IMR-90 (cell line): ENCODE measurements at regions not wholly inside any gene's neighbourhood (a gene's known extent, or its start where the extent isn't known, plus 50 kb on each side); places are given as distances from the start of the nearest gene placed in this dataset.

Source experiments
- ATAC-seq: fragments of 200-7000 bp; cut with Tn5 transposase; 2 replicates; pipeline ENCODE4 v1.9.1; 2020; ENCODE audit warnings: low read depth, mild to moderate bottlenecking, moderate library complexity
- BruUV-seq: library from RNA; stranded (reverse); fragments of 400-500 nt; replicated peaks from 2 replicates; lab custom pipeline; 2021; lab: Mats Ljungman, UMichigan
- CTCF ChIA-PET: fragments of 300-600 bp; formaldehyde crosslinking; extraction: SDS; loops from one replicate; lab custom pipeline; 2021; ENCODE audit warnings: antibody characterized with exemption; lab: Yijun Ruan, JAX
- POLR2A ChIA-PET: fragments of 300-600 bp; sonication (Branson Sonifier 250); formaldehyde crosslinking; loops from one replicate; lab custom pipeline; 2022; ENCODE audit warnings: antibody characterized with exemption; ENCODE audit not compliant: unreplicated experiment; lab: Charles Lee
- DNase-seq: peaks from one replicate; pipeline ENCODE4 v3.0.0; 2013
- H2AFZ ChIP-seq: replicated peaks from 2 replicates; pipeline ENCODE3; 2013; ENCODE audit warnings: low read length, mild to moderate bottlenecking; ENCODE audit not compliant: poor library complexity
- H2AK5ac ChIP-seq: 2 replicates; pipeline ENCODE4 v1.6.1; 2013; ENCODE audit warnings: low read depth, low read length, inconsistent platforms
- H2AK9ac ChIP-seq: replicated peaks from 2 replicates; pipeline ENCODE3; 2013; ENCODE audit warnings: mild to moderate bottlenecking, low read depth, low read length, moderate library complexity; ENCODE audit not compliant: poor library complexity
- H2BK120ac ChIP-seq: 2 replicates; pipeline ENCODE4 v1.6.1; 2013; ENCODE audit warnings: low read depth, low read length, inconsistent platforms
- H2BK15ac ChIP-seq: 3 replicates; pipeline ENCODE4 v1.6.1; 2013; ENCODE audit warnings: low read depth, low read length, inconsistent platforms
- H2BK20ac ChIP-seq: 2 replicates; pipeline ENCODE4 v1.6.1; 2013; ENCODE audit warnings: low read depth, mild to moderate bottlenecking, inconsistent platforms, low read length, moderate library complexity
- H2BK5ac ChIP-seq: 2 replicates; pipeline ENCODE4 v1.6.1; 2013; ENCODE audit warnings: mild to moderate bottlenecking, low read depth, low read length, inconsistent platforms; ENCODE audit not compliant: poor library complexity, severe bottlenecking
- H3K14ac ChIP-seq: replicated peaks from 2 replicates; pipeline ENCODE4 v1.6.1; 2013; ENCODE audit warnings: low read depth, low read length, inconsistent platforms
- H3K18ac ChIP-seq: 2 replicates; pipeline ENCODE4 v1.6.1; 2013; ENCODE audit warnings: low read depth, low read length, control low read depth
- H3K23ac ChIP-seq: 2 replicates; pipeline ENCODE4 v1.6.1; 2013; ENCODE audit warnings: low read depth, low read length, inconsistent platforms
- H3K27ac ChIP-seq: 2 replicates; pipeline ENCODE4 v1.5.1; 2013; ENCODE audit warnings: mild to moderate bottlenecking, control low read depth, low read length; ENCODE audit not compliant: insufficient read depth
- H3K27me3 ChIP-seq: 2 replicates; pipeline ENCODE4 v1.6.1; 2013; ENCODE audit warnings: low read length; ENCODE audit not compliant: control insufficient read depth, insufficient read depth
- H3K36me3 ChIP-seq: 2 replicates; pipeline ENCODE4 v1.6.1; 2013; ENCODE audit warnings: low read length, mixed read lengths; ENCODE audit not compliant: control insufficient read depth, insufficient read depth
- H3K4ac ChIP-seq: 2 replicates; pipeline ENCODE4 v1.6.1; 2013; ENCODE audit warnings: low read depth, low read length, inconsistent platforms
- H3K4me1 ChIP-seq: 2 replicates; pipeline ENCODE4 v1.6.1; 2013; ENCODE audit warnings: low read length, mixed read lengths; ENCODE audit not compliant: control insufficient read depth, insufficient read depth
- H3K4me2 ChIP-seq: 2 replicates; pipeline ENCODE4 v1.6.1; 2013; ENCODE audit warnings: low read depth, mild to moderate bottlenecking, control low read depth, low read length, moderate library complexity
- H3K4me3 ChIP-seq: 2 replicates; pipeline ENCODE4 v1.5.1; 2013; ENCODE audit warnings: low read depth, mild to moderate bottlenecking, control low read depth, low read length, moderate library complexity; ENCODE audit not compliant: insufficient read depth
- H3K56ac ChIP-seq: 2 replicates; pipeline ENCODE4 v1.6.1; 2013; ENCODE audit warnings: low read length, inconsistent platforms; ENCODE audit not compliant: insufficient read depth; ENCODE audit errors: extremely low read depth
- H3K79me1 ChIP-seq, 2 experiments: 2 replicates each; pipeline ENCODE4 v1.6.1; 2013; ENCODE audit warnings: low read length in 2 of 2, inconsistent platforms in 1 of 2, low read depth in 1 of 2
- H3K9ac ChIP-seq: 2 replicates; pipeline ENCODE4 v1.6.1; 2013; ENCODE audit warnings: low read depth, low read length, control low read depth
- H3K9me1 ChIP-seq: 2 replicates; pipeline ENCODE4 v1.6.1; 2013; ENCODE audit warnings: low read length, inconsistent platforms; ENCODE audit not compliant: insufficient read depth
- H3K9me3 ChIP-seq: 2 replicates; pipeline ENCODE4 v1.6.1; 2013; ENCODE audit warnings: low read length; ENCODE audit not compliant: control insufficient read depth, insufficient read depth
- H4K20me1 ChIP-seq: 2 replicates; pipeline ENCODE4 v1.6.1; 2013; ENCODE audit warnings: low read length, inconsistent platforms; ENCODE audit not compliant: insufficient read depth
- H4K5ac ChIP-seq: 2 replicates; pipeline ENCODE4 v1.6.1; 2013; ENCODE audit warnings: mild to moderate bottlenecking, low read depth, low read length, control low read depth
- H4K8ac ChIP-seq, 2 experiments: 2 replicates each; pipeline ENCODE4 v1.6.1; 2013; ENCODE audit warnings: low read depth in 2 of 2, low read length in 2 of 2, control low read depth in 1 of 2, inconsistent platforms in 1 of 2
- H4K91ac ChIP-seq: 2 replicates; pipeline ENCODE4 v1.6.1; 2013; ENCODE audit warnings: low read depth, low read length, inconsistent platforms; ENCODE audit not compliant: insufficient read depth
- BHLHE40 ChIP-seq: fragments of 150-350 bp; IDR thresholded peaks from 2 replicates; pipeline ENCODE4 v1.6.1; 2016; ENCODE audit warnings: mild to moderate bottlenecking, low read depth, low read length
- CEBPB ChIP-seq: IDR thresholded peaks from 2 replicates; pipeline ENCODE4 v1.6.1; 2012; ENCODE audit warnings: low read depth, low read length, improper control_type of control experiment
- CHD1 ChIP-seq: IDR thresholded peaks from 2 replicates; pipeline ENCODE4 v1.6.1; 2012; ENCODE audit warnings: low read depth, low read length, improper control_type of control experiment
- FOS ChIP-seq: fragments of 150-350 bp; IDR thresholded peaks from 2 replicates; pipeline ENCODE4 v1.6.1; 2016; ENCODE audit warnings: low read depth, low read length
- MAFK ChIP-seq: IDR thresholded peaks from 2 replicates; pipeline ENCODE4 v1.6.1; 2012; ENCODE audit warnings: low read depth, low read length, improper control_type of control experiment
- MAZ ChIP-seq: IDR thresholded peaks from 2 replicates; pipeline ENCODE4 v1.6.1; 2012; ENCODE audit warnings: low read depth, mild to moderate bottlenecking, low read length, improper control_type of control experiment, moderate library complexity, borderline replicate concordance
- MXI1 ChIP-seq: IDR thresholded peaks from 2 replicates; pipeline ENCODE4 v1.6.1; 2012; ENCODE audit warnings: low read depth, mild to moderate bottlenecking, low read length, moderate library complexity, borderline replicate concordance
- NFE2L2 ChIP-seq: fragments of 150-350 bp; IDR thresholded peaks from 2 replicates; pipeline ENCODE4 v1.6.1; 2016; ENCODE audit warnings: low read depth, mild to moderate bottlenecking, low read length
- POLR2A ChIP-seq: IDR thresholded peaks from 2 replicates; pipeline ENCODE4 v1.6.1; 2012; ENCODE audit warnings: mild to moderate bottlenecking, low read depth, low read length
- RAD21 ChIP-seq: IDR thresholded peaks from 2 replicates; pipeline ENCODE4 v1.6.1; 2012; ENCODE audit warnings: low read length, improper control_type of control experiment
- RCOR1 ChIP-seq: IDR thresholded peaks from 2 replicates; pipeline ENCODE4 v1.6.1; 2012; ENCODE audit warnings: mild to moderate bottlenecking, low read length, improper control_type of control experiment; ENCODE audit not compliant: insufficient replicate concordance
- RFX5 ChIP-seq: IDR thresholded peaks from 2 replicates; pipeline ENCODE4 v1.8.0; 2012; ENCODE audit warnings: low read depth, mild to moderate bottlenecking, low read length, moderate library complexity
- SMC3 ChIP-seq: fragments of 150-350 bp; IDR thresholded peaks from 2 replicates; pipeline ENCODE4 v1.6.1; 2016; ENCODE audit warnings: low read depth, mild to moderate bottlenecking, antibody characterized with exemption, low read length, moderate library complexity
- WGBS, 2 experiments: methylation state at CpG; one replicate each; pipeline versions ENCODE4 v1.1.5 to v1.1.7; 2013; ENCODE audit warnings: missing lambda C conversion rate in 2 of 2; ENCODE audit not compliant: insufficient read length in 1 of 2; ENCODE audit errors: extremely low coverage in 2 of 2; 5-methylcytosine and 5-hydroxymethylcytosine counted together
- dilution Hi-C: fragments of 300-500 bp; cut with HindIII; formaldehyde crosslinking; loops from one replicate; pipeline ENCODE4 v1.14.3; 2018; ENCODE audit warnings: low sequenced_read_pairs; ENCODE audit not compliant: unreplicated experiment
- in situ Hi-C: fragments of 300-500 bp; cut with MboI; formaldehyde crosslinking; loops from 3 replicates; pipeline ENCODE4 v1.14.3; 2019; ENCODE audit warnings: low sequenced_read_pairs, inconsistent platforms, mixed read lengths
- intact Hi-C: fragments of 100-400 bp; cut with micrococcal nuclease; formaldehyde crosslinking; loops from 2 replicates; pipeline ENCODE4 v1.10.0; 2022
- TF ChIP-seq, protein P1 (sequence below): fragments of 150-350 bp; IDR thresholded peaks from 2 replicates; pipeline ENCODE4 v1.6.1; 2017; ENCODE audit warnings: mild to moderate bottlenecking, antibody characterized with exemption, low read length, low read depth
- TF ChIP-seq, protein P2 (sequence below): conservative IDR thresholded peaks from 2 replicates; pipeline ENCODE4 v1.5.1; 2012; ENCODE audit warnings: mild to moderate bottlenecking, low read depth, low read length, improper control_type of control experiment
- TF ChIP-seq, protein P3 (sequence below): fragments of 150-350 bp; IDR thresholded peaks from 2 replicates; pipeline ENCODE4 v1.6.1; 2016; ENCODE audit warnings: low read depth, mild to moderate bottlenecking, low read length, moderate library complexity, borderline replicate concordance

DNA sequence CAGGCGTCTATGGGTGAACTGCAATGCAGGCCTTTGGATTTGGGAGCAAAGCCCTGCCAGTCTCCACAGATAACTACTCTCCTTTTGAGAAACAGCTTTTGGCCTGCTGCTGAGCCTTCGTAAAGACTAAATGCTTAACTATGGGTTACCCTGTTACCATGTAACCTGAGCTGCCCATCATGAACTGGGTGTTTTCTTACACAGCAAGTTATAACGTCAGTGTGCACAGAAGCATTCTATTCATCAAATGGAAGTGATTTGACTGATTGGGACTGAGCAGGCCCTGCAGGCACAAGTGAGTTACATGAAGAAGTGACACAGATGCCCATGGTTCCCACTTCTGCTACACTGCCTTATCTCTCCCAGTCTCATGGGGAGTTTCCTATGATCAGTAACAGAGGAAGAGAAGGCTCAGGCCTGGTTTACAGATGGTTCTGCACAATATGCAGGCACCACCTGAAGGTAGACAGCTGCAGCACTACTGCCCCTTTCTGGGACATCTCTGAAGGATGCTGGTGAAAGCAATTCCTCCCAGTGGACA, 319.1 kb downstream of the CD83 start:
- Histone ChIP-seq H3K14ac (no peak overlapping the region), H3K56ac (no peak overlapping the region)
- 80% methylated on average over 1 of the region's 3 CpGs; no CpG with 5 or more reads in 1 of the 2 experiments for WGBS, 2 experiments

More for the DNA sequence above, 319.1 kb downstream of the CD83 start:
- H2AK9ac ChIP-seq = no peak overlapping the region
- no peak overlapping the region for H4K5ac ChIP-seq
- no peak overlapping the region for H3K4ac ChIP-seq
- no peak for DNase-seq
- in situ Hi-C loops = no loop called here
- H2AK5ac ChIP-seq = no peak overlapping the region
- no peak for ATAC-seq
- H4K8ac ChIP-seq = no peak overlapping the region
- no peaks in the 10 kb centered on the region for H3K79me1 ChIP-seq
- H2BK15ac ChIP-seq = no peak overlapping the region
- BruUV-seq = no TSS peak
- no peaks in the 10 kb centered on the region for H3K9me1 ChIP-seq
- H3K9me3 ChIP-seq = no peaks in the 10 kb centered on the region
- no peak overlapping the region for H2BK5ac ChIP-seq
- H3K4me3 ChIP-seq = no peak overlapping the region
- H3K23ac ChIP-seq = no peak overlapping the region
- H3K4me2 ChIP-seq = no peak overlapping the region
- no peaks in the 10 kb centered on the region for H3K36me3 ChIP-seq
- H4K20me1 ChIP-seq = no peaks in the 10 kb centered on the region
- intact Hi-C loops = no loop called here
- no peak overlapping the region for H3K9ac ChIP-seq
- H4K91ac ChIP-seq = no peak overlapping the region
- H2BK120ac ChIP-seq = no peak overlapping the region
- H3K27me3 ChIP-seq = peaks cover 6% of the 10 kb centered on the region; the same call in 1 of the 2 replicates
- no peak overlapping the region for H3K27ac ChIP-seq
- H2BK20ac ChIP-seq = no peak overlapping the region
- no peak overlapping the region for H3K18ac ChIP-seq
- H3K4me1 ChIP-seq = peaks cover 9% of the 10 kb centered on the region
- POLR2A ChIA-PET = no interaction called here
- dilution Hi-C loops = no loop called here
- no peak overlapping the region for H2AFZ ChIP-seq
- CTCF ChIA-PET = no interaction called here
- TF ChIP-seq POLR2A (no peak), CEBPB (no peak), SMC3 (no peak), BHLHE40 (no peak), NFE2L2 (no peak), RFX5 (no peak), MAZ (no peak), RCOR1 (no peak), FOS (no peak), MXI1 (no peak), CHD1 (no peak), MAFK (no peak), RAD21 (no peak)
- TF ChIP-seq, protein P1, sequence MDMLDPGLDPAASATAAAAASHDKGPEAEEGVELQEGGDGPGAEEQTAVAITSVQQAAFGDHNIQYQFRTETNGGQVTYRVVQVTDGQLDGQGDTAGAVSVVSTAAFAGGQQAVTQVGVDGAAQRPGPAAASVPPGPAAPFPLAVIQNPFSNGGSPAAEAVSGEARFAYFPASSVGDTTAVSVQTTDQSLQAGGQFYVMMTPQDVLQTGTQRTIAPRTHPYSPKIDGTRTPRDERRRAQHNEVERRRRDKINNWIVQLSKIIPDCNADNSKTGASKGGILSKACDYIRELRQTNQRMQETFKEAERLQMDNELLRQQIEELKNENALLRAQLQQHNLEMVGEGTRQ = no peak
- TF ChIP-seq, protein P2, sequence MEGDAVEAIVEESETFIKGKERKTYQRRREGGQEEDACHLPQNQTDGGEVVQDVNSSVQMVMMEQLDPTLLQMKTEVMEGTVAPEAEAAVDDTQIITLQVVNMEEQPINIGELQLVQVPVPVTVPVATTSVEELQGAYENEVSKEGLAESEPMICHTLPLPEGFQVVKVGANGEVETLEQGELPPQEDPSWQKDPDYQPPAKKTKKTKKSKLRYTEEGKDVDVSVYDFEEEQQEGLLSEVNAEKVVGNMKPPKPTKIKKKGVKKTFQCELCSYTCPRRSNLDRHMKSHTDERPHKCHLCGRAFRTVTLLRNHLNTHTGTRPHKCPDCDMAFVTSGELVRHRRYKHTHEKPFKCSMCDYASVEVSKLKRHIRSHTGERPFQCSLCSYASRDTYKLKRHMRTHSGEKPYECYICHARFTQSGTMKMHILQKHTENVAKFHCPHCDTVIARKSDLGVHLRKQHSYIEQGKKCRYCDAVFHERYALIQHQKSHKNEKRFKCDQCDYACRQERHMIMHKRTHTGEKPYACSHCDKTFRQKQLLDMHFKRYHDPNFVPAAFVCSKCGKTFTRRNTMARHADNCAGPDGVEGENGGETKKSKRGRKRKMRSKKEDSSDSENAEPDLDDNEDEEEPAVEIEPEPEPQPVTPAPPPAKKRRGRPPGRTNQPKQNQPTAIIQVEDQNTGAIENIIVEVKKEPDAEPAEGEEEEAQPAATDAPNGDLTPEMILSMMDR = no peak
- TF ChIP-seq, protein P3, sequence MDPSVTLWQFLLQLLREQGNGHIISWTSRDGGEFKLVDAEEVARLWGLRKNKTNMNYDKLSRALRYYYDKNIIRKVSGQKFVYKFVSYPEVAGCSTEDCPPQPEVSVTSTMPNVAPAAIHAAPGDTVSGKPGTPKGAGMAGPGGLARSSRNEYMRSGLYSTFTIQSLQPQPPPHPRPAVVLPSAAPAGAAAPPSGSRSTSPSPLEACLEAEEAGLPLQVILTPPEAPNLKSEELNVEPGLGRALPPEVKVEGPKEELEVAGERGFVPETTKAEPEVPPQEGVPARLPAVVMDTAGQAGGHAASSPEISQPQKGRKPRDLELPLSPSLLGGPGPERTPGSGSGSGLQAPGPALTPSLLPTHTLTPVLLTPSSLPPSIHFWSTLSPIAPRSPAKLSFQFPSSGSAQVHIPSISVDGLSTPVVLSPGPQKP = no peak
